H1 (cell line): ENCODE measurements at regions not wholly inside any gene's neighbourhood (a gene's known extent, or its start where the extent isn't known, plus 50 kb on each side); places are given as distances from the start of the nearest gene placed in this dataset.

Source experiments
- CTCF ChIA-PET: fragments of 300-600 bp; sonication (Branson Sonifier 250); formaldehyde crosslinking; loops from one replicate; lab custom pipeline; 2021; ENCODE audit not compliant: partially characterized antibody; lab: Charles Lee
- POLR2A ChIA-PET: fragments of 300-600 bp; sonication (Branson Sonifier 250); formaldehyde crosslinking; loops from one replicate; lab custom pipeline; 2021; ENCODE audit warnings: inconsistent platforms; ENCODE audit not compliant: partially characterized antibody; lab: Charles Lee
- DNase-seq, 2 experiments: peaks; one replicate each; pipeline versions ENCODE4 v3.0.0 to v3.0.0-alpha.2; 2010 to 2022; ENCODE audit warnings: low spot score in 2 of 2, low read depth in 1 of 2, mixed read lengths in 1 of 2
- FAIRE-seq: peaks from 2 replicates; lab custom pipeline; 2011; peaks lifted over from hg19 to GRCh38; lab: Jason Lieb, UNC
- H2AFZ ChIP-seq: 2 replicates; pipeline ENCODE4 v1.8.1; 2012; ENCODE audit warnings: low read length, inconsistent platforms
- H2AK5ac ChIP-seq: 2 replicates; pipeline ENCODE4 v1.6.1; 2013; ENCODE audit warnings: low read depth, low read length
- H2BK120ac ChIP-seq: replicated peaks from 2 replicates; pipeline ENCODE3; 2013; ENCODE audit warnings: low read depth, low read length, inconsistent platforms
- H2BK12ac ChIP-seq: 2 replicates; pipeline ENCODE4 v1.6.1; 2013; ENCODE audit warnings: low read depth, low read length
- H2BK15ac ChIP-seq: 2 replicates; pipeline ENCODE4 v1.6.1; 2013; ENCODE audit warnings: low read length
- H2BK20ac ChIP-seq: 2 replicates; pipeline ENCODE4 v1.6.1; 2013; ENCODE audit warnings: low read length
- H2BK5ac ChIP-seq: 2 replicates; pipeline ENCODE4 v1.6.1; 2013; ENCODE audit warnings: low read depth, low read length
- H3K14ac ChIP-seq: 2 replicates; pipeline ENCODE4 v1.6.1; 2013; ENCODE audit warnings: inconsistent platforms; ENCODE audit not compliant: insufficient read length
- H3K18ac ChIP-seq: 2 replicates; pipeline ENCODE4 v1.6.1; 2013; ENCODE audit warnings: low read length; ENCODE audit errors: extremely low read depth
- H3K23ac ChIP-seq: 2 replicates; pipeline ENCODE4 v1.6.1; 2013; ENCODE audit warnings: inconsistent platforms; ENCODE audit not compliant: insufficient read length
- H3K23me2 ChIP-seq: 2 replicates; pipeline ENCODE4 v1.6.1; 2013; ENCODE audit warnings: low read depth, low read length
- H3K27ac ChIP-seq: 2 replicates; pipeline ENCODE4 v1.6.1; 2011; ENCODE audit warnings: low read depth, low read length, inconsistent platforms
- H3K27me3 ChIP-seq, 4 experiments: replicated peaks in 1 of 4; 1 replicate in 1 of 4; 2 replicates in 3 of 4; pipeline versions ENCODE4 v1.6.1 to v1.8.1; 2011 to 2013; ENCODE audit warnings: low read length in 3 of 4, mild to moderate bottlenecking in 3 of 4, inconsistent platforms in 2 of 4, mixed read lengths in 2 of 4, moderate library complexity in 1 of 4; ENCODE audit not compliant: control insufficient read depth in 3 of 4, insufficient read depth in 3 of 4; ENCODE audit errors: extremely low read depth in 1 of 4
- H3K36me3 ChIP-seq, 4 experiments: 2 replicates each; pipeline versions ENCODE4 v1.6.1 to v1.8.1; 2011 to 2013; ENCODE audit warnings: mild to moderate bottlenecking in 4 of 4, low read length in 3 of 4, moderate library complexity in 2 of 4, control low read depth in 1 of 4, inconsistent platforms in 1 of 4; ENCODE audit not compliant: insufficient read depth in 4 of 4, control insufficient read depth in 2 of 4
- H3K4ac ChIP-seq: replicated peaks from 2 replicates; pipeline ENCODE3; 2013; ENCODE audit warnings: low read length, low read depth, mixed read lengths, inconsistent platforms; ENCODE audit not compliant: insufficient read length
- H3K4me1 ChIP-seq, 4 experiments: replicated peaks in 1 of 4; 1 replicate in 1 of 4; 2 replicates in 3 of 4; pipeline versions ENCODE4 v1.6.1 to v1.8.1; 2011 to 2013; ENCODE audit warnings: low read length in 3 of 4, inconsistent platforms in 2 of 4, mixed read lengths in 1 of 4; ENCODE audit not compliant: insufficient read depth in 4 of 4, control insufficient read depth in 3 of 4
- H3K4me2 ChIP-seq, 2 experiments: 2 replicates each; pipeline versions ENCODE4 v1.6.1 to v1.8.1; 2011 to 2013; ENCODE audit warnings: low read depth in 2 of 2, low read length in 2 of 2, control low read depth in 1 of 2, inconsistent platforms in 1 of 2, mild to moderate bottlenecking in 1 of 2; ENCODE audit not compliant: insufficient read depth in 1 of 2
- H3K4me3 ChIP-seq, 4 experiments: fragments of 200-600, 300-600 bp in 1 of 4; sonication (generic), shearing (Covaris generic), sonication (Bioruptor Twin) in 1 of 4; 2 replicates each; pipeline versions ENCODE4 v1.5.1 to v1.8.1; 2011 to 2016; ENCODE audit warnings: low read length in 4 of 4, low read depth in 3 of 4, control low read depth in 2 of 4, inconsistent platforms in 2 of 4, mild to moderate bottlenecking in 2 of 4, mixed read lengths in 1 of 4, moderate library complexity in 1 of 4; ENCODE audit not compliant: insufficient read depth in 2 of 4; ENCODE audit errors: extremely low read depth in 1 of 4
- H3K56ac ChIP-seq: replicated peaks from 2 replicates; pipeline ENCODE3; 2013; ENCODE audit warnings: low read depth, mild to moderate bottlenecking, mixed read lengths, low read length, inconsistent platforms; ENCODE audit not compliant: insufficient read length
- H3K79me1 ChIP-seq: 2 replicates; pipeline ENCODE4 v1.6.1; 2013; ENCODE audit warnings: low read depth, low read length, control low read depth
- H3K79me2 ChIP-seq, 2 experiments: 2 replicates each; pipeline versions ENCODE4 v1.6.1 to v1.8.1; 2012 to 2013; ENCODE audit warnings: low read length in 2 of 2, mild to moderate bottlenecking in 2 of 2, inconsistent platforms in 1 of 2; ENCODE audit not compliant: insufficient read depth in 2 of 2, control insufficient read depth in 1 of 2
- H3K9ac ChIP-seq, 4 experiments: replicated peaks in 1 of 4; 1 replicate in 1 of 4; 2 replicates in 3 of 4; pipeline versions ENCODE4 v1.6.1 to v1.8.1; 2011 to 2013; ENCODE audit warnings: low read depth in 3 of 4, low read length in 3 of 4, control low read depth in 2 of 4, mild to moderate bottlenecking in 2 of 4, moderate library complexity in 2 of 4, inconsistent platforms in 1 of 4; ENCODE audit errors: extremely low read depth in 1 of 4
- H3K9me3 ChIP-seq, 2 experiments: 2 replicates each; pipeline versions ENCODE4 v1.6.1 to v1.8.1; 2012 to 2013; ENCODE audit warnings: mild to moderate bottlenecking in 2 of 2, moderate library complexity in 2 of 2, control low read depth in 1 of 2, inconsistent platforms in 1 of 2, low read depth in 1 of 2, low read length in 1 of 2, mixed read lengths in 1 of 2; ENCODE audit not compliant: insufficient read depth in 2 of 2
- H4K20me1 ChIP-seq, 2 experiments: replicated peaks in 1 of 2; 2 replicates each; pipeline versions ENCODE3 to v1.8.1; 2011 to 2013; ENCODE audit warnings: inconsistent platforms in 2 of 2, low read length in 2 of 2, mild to moderate bottlenecking in 1 of 2; ENCODE audit not compliant: insufficient read depth in 2 of 2, control insufficient read depth in 1 of 2
- H4K5ac ChIP-seq: 2 replicates; pipeline ENCODE4 v1.6.1; 2013; ENCODE audit warnings: low read length, low read depth, mixed read lengths, inconsistent platforms; ENCODE audit not compliant: insufficient read length
- H4K8ac ChIP-seq: 2 replicates; pipeline ENCODE4 v1.8.0; 2013; ENCODE audit warnings: mild to moderate bottlenecking, moderate library complexity, low read length, inconsistent platforms; ENCODE audit not compliant: insufficient read depth; ENCODE audit errors: extremely low read depth
- H4K91ac ChIP-seq: replicated peaks from 2 replicates; pipeline ENCODE3; 2013; ENCODE audit warnings: low read length, mixed read lengths, inconsistent platforms; ENCODE audit not compliant: insufficient read length
- ASH2L ChIP-seq: fragments of 200-600, 300-600 bp; sonication (generic); IDR thresholded peaks from one replicate; pipeline ENCODE4 v1.7.1; 2017; ENCODE audit warnings: low read length
- BACH1 ChIP-seq: IDR thresholded peaks from 2 replicates; pipeline ENCODE4 v1.6.1; 2012; ENCODE audit warnings: low read length, improper control_type of control experiment
- CBX5 ChIP-seq: fragments of 300-800, 300-1000 bp; sonication (generic); IDR thresholded peaks from 2 replicates; pipeline ENCODE4 v1.7.1; 2016; ENCODE audit warnings: antibody characterized with exemption, low read length, low read depth
- EGR1 ChIP-seq: IDR thresholded peaks from 2 replicates; pipeline ENCODE4 v1.6.1; 2011; ENCODE audit warnings: low read depth, low read length, borderline replicate concordance
- JUN ChIP-seq: IDR thresholded peaks from 2 replicates; pipeline ENCODE4 v1.6.1; 2011; ENCODE audit warnings: low read depth, mild to moderate bottlenecking, improper control_type of control experiment, low read length
- KDM5A ChIP-seq: fragments of 200-600 bp; IDR thresholded peaks from 2 replicates; pipeline ENCODE4 v1.7.1; 2012; ENCODE audit warnings: mild to moderate bottlenecking, low read length, inconsistent platforms, mixed read lengths
- NANOG ChIP-seq: IDR thresholded peaks from 2 replicates; pipeline ENCODE4 v1.6.1; 2011; ENCODE audit warnings: low read length, low read depth, mild to moderate bottlenecking, inconsistent platforms; ENCODE audit not compliant: insufficient read depth, poor library complexity, severe bottlenecking
- PHF8 ChIP-seq: fragments of 200-600 bp; sonication (generic); conservative IDR thresholded peaks from 2 replicates; pipeline ENCODE4 v1.7.1; 2012; ENCODE audit warnings: low read depth, mild to moderate bottlenecking, inconsistent platforms, low read length, moderate library complexity
- RFX5 ChIP-seq: IDR thresholded peaks from 2 replicates; pipeline ENCODE4 v1.6.1; 2011; ENCODE audit warnings: low read depth, low read length, improper control_type of control experiment, borderline replicate concordance
- SIRT6 ChIP-seq: IDR thresholded peaks from one replicate; pipeline ENCODE4 v1.7.1; 2012; ENCODE audit warnings: low read length, inconsistent platforms
- WGBS, 2 experiments: shearing (Covaris generic) in 1 of 2; methylation state at CpG; one replicate each; pipeline versions ENCODE4 v1.1.6 to v1.1.7; 2013 to 2015; ENCODE audit warnings: low lambda C conversion rate in 2 of 2, mixed read lengths in 2 of 2, inconsistent platforms in 1 of 2, low coverage in 1 of 2, missing lambda C conversion rate in 1 of 2; ENCODE audit not compliant: insufficient replicate concordance in 2 of 2, insufficient coverage in 1 of 2, insufficient read length in 1 of 2; ENCODE audit errors: extremely low coverage in 1 of 2, missing lambda C conversion rate in 1 of 2; 5-methylcytosine and 5-hydroxymethylcytosine counted together

DNA sequence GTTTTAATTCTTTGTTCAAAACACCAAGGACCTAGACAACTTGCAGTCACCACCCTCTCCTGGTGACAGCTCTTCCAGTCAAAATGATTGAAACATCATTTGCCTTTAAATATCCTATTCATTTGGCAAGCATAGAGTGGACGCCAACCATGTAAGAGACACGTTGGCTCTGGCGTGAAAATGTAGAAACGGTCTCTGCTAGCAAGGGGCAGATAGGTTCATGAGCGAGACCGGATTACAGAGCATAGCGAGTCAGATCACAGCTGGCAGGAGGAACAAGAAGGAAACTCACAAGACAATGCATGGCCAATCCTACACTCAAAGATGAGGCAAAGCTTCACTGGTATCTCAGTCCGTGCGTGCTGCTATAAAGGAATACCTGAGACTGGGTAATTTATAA, 759.5 kb downstream of the UQCRFS1 start:
- Histone ChIP-seq H2AK5ac (0 out of 2 replicates have a peak overlapping the region, but pooled peaks have one; percentile 1), H3K18ac (no peak overlapping the region), H3K36me3 (no peaks in the 10 kb centered on the region; a peak in 1 of 8 replicates), H3K56ac (no peak overlapping the region), H3K23me2 (no peaks in the 10 kb centered on the region), H2BK15ac (no peak overlapping the region), H4K20me1 (no peaks in the 10 kb centered on the region), H3K27ac (no peak overlapping the region), H4K5ac (no peak overlapping the region), H3K4me2 (no peak overlapping the region), H3K9ac (no peak overlapping the region), H3K23ac (no peak overlapping the region), H2BK20ac (no peak overlapping the region; the same call in 1 of the 2 replicates), H2BK120ac (no peak overlapping the region), H4K8ac (no peak overlapping the region), H3K9me3 (no peaks in the 10 kb centered on the region), H2AFZ (no peak overlapping the region), H2BK5ac (no peak overlapping the region), H4K91ac (no peak overlapping the region), H3K4me3 (no peak overlapping the region), H3K27me3 (no peaks in the 10 kb centered on the region), H2BK12ac (no peak overlapping the region), H3K79me2 (no peaks in the 10 kb centered on the region), H3K4me1 (peaks cover 2 to 4% (median 3%) of the 10 kb centered on the region in 4 experiments; a peak in 3 of 7 replicates), H3K4ac (no peak overlapping the region), H3K14ac (no peak overlapping the region), H3K79me1 (no peaks in the 10 kb centered on the region)
- POLR2A ChIA-PET, result no interaction called here
- no peak for TF ChIP-seq PHF8
- no peak for TF ChIP-seq KDM5A
- TF ChIP-seq NANOG, result no peak
- no peak for TF ChIP-seq RFX5
- no peak for TF ChIP-seq CBX5
- TF ChIP-seq EGR1, result no peak
- no peak for TF ChIP-seq BACH1
- TF ChIP-seq JUN, result no peak
- no peak for TF ChIP-seq ASH2L
- TF ChIP-seq SIRT6, result no peak
- 88% methylated on average over 9 of the region's 9 CpGs; no CpG with 5 or more reads in 1 of the 2 experiments for WGBS, 2 experiments
- FAIRE-seq (no peak), DNase-seq (no peak)
- CTCF ChIA-PET, result no interaction called here
